WTC11 (cell line): ENCODE measurements at regions not wholly inside any gene's neighbourhood (a gene's known extent, or its start where the extent isn't known, plus 50 kb on each side); places are given as distances from the start of the nearest gene placed in this dataset.
A peak's percentile ranks its signal among the peaks of the same experiment; 100 is the strongest.

ENCODE experiments used
- ATAC-seq: fragments of 200-7000 bp; cut with Tn5 transposase; 2 replicates; pipeline ENCODE4 v1.10.0; 2021; ENCODE audit warnings: mild to moderate bottlenecking, moderate library complexity
- CTCF ChIA-PET: fragments of 300-600 bp; sonication (Branson Sonifier 250); formaldehyde crosslinking; loops from one replicate; lab custom pipeline; 2021; ENCODE audit warnings: antibody characterized with exemption; lab: Charles Lee
- POLR2A ChIA-PET: fragments of 350-600 bp; sonication (Branson Sonifier 250); formaldehyde crosslinking; loops from one replicate; lab custom pipeline; 2021; ENCODE audit warnings: antibody characterized with exemption; lab: Charles Lee
- DNase-seq: peaks from one replicate; pipeline ENCODE4 v3.0.0; 2021; ENCODE audit warnings: low spot score
- H3K27ac Mint-ChIP-seq: 2 replicates; pipeline ENCODE4 v1.8.0; 2021; ENCODE audit warnings: mixed read lengths
- H3K27me3 Mint-ChIP-seq: 2 replicates; pipeline ENCODE4 v1.8.0; 2021; ENCODE audit warnings: low read depth, mild to moderate bottlenecking, moderate library complexity, mixed read lengths
- H3K36me3 Mint-ChIP-seq: 2 replicates; pipeline ENCODE4 v1.8.0; 2021; ENCODE audit warnings: mixed read lengths
- H3K4me1 Mint-ChIP-seq: 2 replicates; pipeline ENCODE4 v1.8.0; 2022; ENCODE audit warnings: mixed read lengths
- H3K4me3 Mint-ChIP-seq: 2 replicates; pipeline ENCODE4 v1.8.0; 2021; ENCODE audit warnings: mild to moderate bottlenecking, moderate library complexity, mixed read lengths
- H3K9me3 Mint-ChIP-seq: 2 replicates; pipeline ENCODE4 v1.8.0; 2021; ENCODE audit warnings: mixed read lengths
- CBFB ChIP-seq: sonication (generic); formaldehyde crosslinking; IDR thresholded peaks from 2 replicates; pipeline ENCODE4 v1.8.1; 2022; ENCODE audit warnings: mild to moderate bottlenecking, low read depth, missing genetic modification reagents
- ELF4 ChIP-seq: sonication (generic); formaldehyde crosslinking; IDR thresholded peaks from 2 replicates; pipeline ENCODE4 v1.8.1; 2022; ENCODE audit warnings: low read depth, mild to moderate bottlenecking, moderate library complexity, missing genetic modification reagents
- ESRRA ChIP-seq: sonication (generic); formaldehyde crosslinking; IDR thresholded peaks from 2 replicates; pipeline ENCODE4 v1.8.1; 2022; ENCODE audit warnings: mild to moderate bottlenecking, missing genetic modification reagents, borderline replicate concordance
- GABPB1 ChIP-seq: sonication (generic); formaldehyde crosslinking; IDR thresholded peaks from 2 replicates; pipeline ENCODE4 v1.8.1; 2023; ENCODE audit warnings: mild to moderate bottlenecking, missing genetic modification reagents
- GRHL2 ChIP-seq: fragments of 250-450 bp; sonication (Bioruptor Pico); IDR thresholded peaks from 2 replicates; pipeline ENCODE4 v1.8.0; 2022; ENCODE audit warnings: mild to moderate bottlenecking, moderate library complexity; ENCODE audit not compliant: insufficient replicate concordance, severe bottlenecking
- JUN ChIP-seq: sonication (generic); formaldehyde crosslinking; IDR thresholded peaks from 2 replicates; pipeline ENCODE4 v1.8.0; 2023; ENCODE audit warnings: mild to moderate bottlenecking, missing genetic modification reagents
- NFE2L1 ChIP-seq: sonication (generic); formaldehyde crosslinking; IDR thresholded peaks from 2 replicates; pipeline ENCODE4 v1.8.1; 2023; ENCODE audit warnings: missing genetic modification reagents
- RELA ChIP-seq: sonication (generic); formaldehyde crosslinking; IDR thresholded peaks from 2 replicates; pipeline ENCODE4 v1.8.1; 2022; ENCODE audit warnings: missing genetic modification reagents, mild to moderate bottlenecking, borderline replicate concordance
- SMAD4 ChIP-seq: sonication (generic); formaldehyde crosslinking; IDR thresholded peaks from 2 replicates; pipeline ENCODE4 v1.8.0; 2022; ENCODE audit warnings: mild to moderate bottlenecking, missing genetic modification reagents
- TCF7 ChIP-seq: sonication (generic); formaldehyde crosslinking; IDR thresholded peaks from 2 replicates; pipeline ENCODE4 v1.8.0; 2022; ENCODE audit warnings: mild to moderate bottlenecking, low read depth, missing genetic modification reagents, moderate library complexity
- ZNF121 ChIP-seq: sonication (generic); formaldehyde crosslinking; IDR thresholded peaks from 2 replicates; pipeline ENCODE4 v1.8.0; 2023; ENCODE audit warnings: missing genetic modification reagents
- ZNF232 ChIP-seq: sonication (generic); formaldehyde crosslinking; IDR thresholded peaks from 2 replicates; pipeline ENCODE4 v1.8.0; 2022; ENCODE audit warnings: mild to moderate bottlenecking, missing genetic modification reagents
- TF ChIP-seq, protein P1 (sequence below): fragments of 250-450 bp; sonication (Bioruptor Pico); IDR thresholded peaks from 2 replicates; pipeline ENCODE4 v1.8.0; 2021; ENCODE audit warnings: mild to moderate bottlenecking
- TF ChIP-seq, protein P2 (sequence below): sonication (generic); formaldehyde crosslinking; IDR thresholded peaks from 2 replicates; pipeline ENCODE4 v1.8.1; 2023; ENCODE audit warnings: mild to moderate bottlenecking, missing genetic modification reagents
- TF ChIP-seq, protein P3 (sequence below): sonication (generic); formaldehyde crosslinking; IDR thresholded peaks from 2 replicates; pipeline ENCODE4 v1.8.0; 2023; ENCODE audit warnings: mild to moderate bottlenecking, missing genetic modification reagents
- TF ChIP-seq, protein P4 (sequence below): sonication (generic); formaldehyde crosslinking; IDR thresholded peaks from 2 replicates; pipeline ENCODE4 v1.8.0; 2022; ENCODE audit warnings: missing genetic modification reagents
- TF ChIP-seq, protein P5 (sequence below): sonication (generic); formaldehyde crosslinking; IDR thresholded peaks from 2 replicates; pipeline ENCODE4 v1.8.1; 2023; ENCODE audit warnings: mild to moderate bottlenecking, missing genetic modification reagents, borderline replicate concordance

DNA sequence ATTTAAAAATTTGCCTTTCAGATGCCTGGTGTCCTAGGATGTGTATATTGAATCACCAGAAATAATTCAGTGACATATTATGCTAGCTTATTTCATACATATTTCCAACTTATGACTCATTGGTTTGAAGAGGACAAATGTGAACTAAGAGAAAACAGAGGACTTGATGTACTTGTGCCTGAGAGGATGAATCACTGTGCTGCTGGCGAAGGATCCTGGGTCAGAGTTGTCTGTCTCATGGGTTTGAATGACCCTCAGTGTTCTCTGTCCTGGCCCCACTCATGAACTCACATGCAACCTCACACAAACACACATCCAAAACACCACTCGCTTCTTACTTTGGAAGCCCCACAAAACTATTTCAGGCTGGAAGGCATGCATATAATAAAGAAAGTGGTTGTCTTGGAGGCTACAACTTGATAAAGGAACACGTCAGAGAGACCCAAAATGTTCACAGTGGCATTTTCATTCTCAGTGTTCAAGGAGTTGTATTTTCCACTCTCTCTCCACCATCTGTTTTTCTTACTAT is 129.0 kb upstream of the SPRY2 start (continued):
- TF ChIP-seq ZNF232 (CRISPR knock-in tag) = no peak
- TF ChIP-seq, protein P1, sequence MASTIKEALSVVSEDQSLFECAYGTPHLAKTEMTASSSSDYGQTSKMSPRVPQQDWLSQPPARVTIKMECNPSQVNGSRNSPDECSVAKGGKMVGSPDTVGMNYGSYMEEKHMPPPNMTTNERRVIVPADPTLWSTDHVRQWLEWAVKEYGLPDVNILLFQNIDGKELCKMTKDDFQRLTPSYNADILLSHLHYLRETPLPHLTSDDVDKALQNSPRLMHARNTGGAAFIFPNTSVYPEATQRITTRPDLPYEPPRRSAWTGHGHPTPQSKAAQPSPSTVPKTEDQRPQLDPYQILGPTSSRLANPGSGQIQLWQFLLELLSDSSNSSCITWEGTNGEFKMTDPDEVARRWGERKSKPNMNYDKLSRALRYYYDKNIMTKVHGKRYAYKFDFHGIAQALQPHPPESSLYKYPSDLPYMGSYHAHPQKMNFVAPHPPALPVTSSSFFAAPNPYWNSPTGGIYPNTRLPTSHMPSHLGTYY = no peak
- TF ChIP-seq, protein P2, sequence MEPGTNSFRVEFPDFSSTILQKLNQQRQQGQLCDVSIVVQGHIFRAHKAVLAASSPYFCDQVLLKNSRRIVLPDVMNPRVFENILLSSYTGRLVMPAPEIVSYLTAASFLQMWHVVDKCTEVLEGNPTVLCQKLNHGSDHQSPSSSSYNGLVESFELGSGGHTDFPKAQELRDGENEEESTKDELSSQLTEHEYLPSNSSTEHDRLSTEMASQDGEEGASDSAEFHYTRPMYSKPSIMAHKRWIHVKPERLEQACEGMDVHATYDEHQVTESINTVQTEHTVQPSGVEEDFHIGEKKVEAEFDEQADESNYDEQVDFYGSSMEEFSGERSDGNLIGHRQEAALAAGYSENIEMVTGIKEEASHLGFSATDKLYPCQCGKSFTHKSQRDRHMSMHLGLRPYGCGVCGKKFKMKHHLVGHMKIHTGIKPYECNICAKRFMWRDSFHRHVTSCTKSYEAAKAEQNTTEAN = no peak
- TF ChIP-seq ELF4 = no peak
- no peak for TF ChIP-seq GRHL2 (CRISPR knock-in tag)
- TF ChIP-seq RELA (CRISPR knock-in tag) = no peak
- no peak for TF ChIP-seq ESRRA

DNA sequence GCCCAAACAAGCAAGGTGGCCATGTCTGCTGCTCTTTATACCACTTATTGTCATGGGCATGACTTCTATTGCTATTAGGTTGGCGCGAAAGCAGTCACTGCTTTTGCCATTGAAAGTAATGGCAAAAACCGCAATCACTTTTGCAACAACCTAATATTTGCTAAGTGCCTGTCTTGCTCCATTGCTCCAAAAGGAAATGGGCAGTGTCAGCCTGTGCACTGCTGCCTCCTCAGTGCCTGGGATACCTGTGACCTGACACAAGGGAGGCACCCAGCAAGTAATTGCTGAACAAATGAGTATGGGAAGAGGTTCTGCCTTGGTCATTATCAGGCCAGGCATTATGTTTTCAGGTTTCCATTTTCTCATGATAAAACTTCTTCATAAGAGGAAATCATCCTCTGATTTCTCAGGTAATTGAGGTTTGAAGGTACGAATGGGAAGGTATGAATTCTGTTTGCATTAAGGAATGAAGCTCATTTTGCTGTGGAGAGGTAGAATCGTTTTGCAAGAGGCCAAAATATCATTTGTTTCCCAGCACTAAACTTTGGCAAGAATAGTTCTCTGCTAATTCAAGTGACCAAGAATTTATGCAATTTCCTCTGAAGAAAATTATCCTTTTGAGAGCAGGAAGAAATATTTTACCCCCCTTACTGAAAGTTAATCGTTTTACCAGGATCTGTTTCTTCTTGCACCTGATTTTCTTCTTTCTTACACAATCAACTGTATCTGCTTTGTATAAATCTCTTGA is 128.4 kb upstream of the SPRY2 start:
- 0 out of 2 replicates have a peak, but pooled peaks have one; percentile 16 for ATAC-seq
- H3K36me3 Mint-ChIP-seq = no peaks in the 10 kb centered on the region
- no peaks in the 10 kb centered on the region for H3K27me3 Mint-ChIP-seq
- no peak for DNase-seq
- H3K9me3 Mint-ChIP-seq = peaks cover 6% of the 10 kb centered on the region; the same call in 1 of the 2 replicates
- H3K4me3 Mint-ChIP-seq = no peak overlapping the region
- H3K27ac Mint-ChIP-seq = no peak overlapping the region
- TF ChIP-seq, protein P3, sequence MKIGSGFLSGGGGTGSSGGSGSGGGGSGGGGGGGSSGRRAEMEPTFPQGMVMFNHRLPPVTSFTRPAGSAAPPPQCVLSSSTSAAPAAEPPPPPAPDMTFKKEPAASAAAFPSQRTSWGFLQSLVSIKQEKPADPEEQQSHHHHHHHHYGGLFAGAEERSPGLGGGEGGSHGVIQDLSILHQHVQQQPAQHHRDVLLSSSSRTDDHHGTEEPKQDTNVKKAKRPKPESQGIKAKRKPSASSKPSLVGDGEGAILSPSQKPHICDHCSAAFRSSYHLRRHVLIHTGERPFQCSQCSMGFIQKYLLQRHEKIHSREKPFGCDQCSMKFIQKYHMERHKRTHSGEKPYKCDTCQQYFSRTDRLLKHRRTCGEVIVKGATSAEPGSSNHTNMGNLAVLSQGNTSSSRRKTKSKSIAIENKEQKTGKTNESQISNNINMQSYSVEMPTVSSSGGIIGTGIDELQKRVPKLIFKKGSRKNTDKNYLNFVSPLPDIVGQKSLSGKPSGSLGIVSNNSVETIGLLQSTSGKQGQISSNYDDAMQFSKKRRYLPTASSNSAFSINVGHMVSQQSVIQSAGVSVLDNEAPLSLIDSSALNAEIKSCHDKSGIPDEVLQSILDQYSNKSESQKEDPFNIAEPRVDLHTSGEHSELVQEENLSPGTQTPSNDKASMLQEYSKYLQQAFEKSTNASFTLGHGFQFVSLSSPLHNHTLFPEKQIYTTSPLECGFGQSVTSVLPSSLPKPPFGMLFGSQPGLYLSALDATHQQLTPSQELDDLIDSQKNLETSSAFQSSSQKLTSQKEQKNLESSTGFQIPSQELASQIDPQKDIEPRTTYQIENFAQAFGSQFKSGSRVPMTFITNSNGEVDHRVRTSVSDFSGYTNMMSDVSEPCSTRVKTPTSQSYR (CRISPR knock-in tag) = no peak
- TF ChIP-seq SMAD4 (CRISPR knock-in tag) (no peak), NFE2L1 (no peak), GABPB1 (CRISPR knock-in tag) (no peak), JUN (CRISPR knock-in tag) (no peak), ELF4 (no peak), TCF7 (CRISPR knock-in tag) (no peak), CBFB (CRISPR knock-in tag) (no peak), ZNF121 (CRISPR knock-in tag) (no peak)
- TF ChIP-seq, protein P4, sequence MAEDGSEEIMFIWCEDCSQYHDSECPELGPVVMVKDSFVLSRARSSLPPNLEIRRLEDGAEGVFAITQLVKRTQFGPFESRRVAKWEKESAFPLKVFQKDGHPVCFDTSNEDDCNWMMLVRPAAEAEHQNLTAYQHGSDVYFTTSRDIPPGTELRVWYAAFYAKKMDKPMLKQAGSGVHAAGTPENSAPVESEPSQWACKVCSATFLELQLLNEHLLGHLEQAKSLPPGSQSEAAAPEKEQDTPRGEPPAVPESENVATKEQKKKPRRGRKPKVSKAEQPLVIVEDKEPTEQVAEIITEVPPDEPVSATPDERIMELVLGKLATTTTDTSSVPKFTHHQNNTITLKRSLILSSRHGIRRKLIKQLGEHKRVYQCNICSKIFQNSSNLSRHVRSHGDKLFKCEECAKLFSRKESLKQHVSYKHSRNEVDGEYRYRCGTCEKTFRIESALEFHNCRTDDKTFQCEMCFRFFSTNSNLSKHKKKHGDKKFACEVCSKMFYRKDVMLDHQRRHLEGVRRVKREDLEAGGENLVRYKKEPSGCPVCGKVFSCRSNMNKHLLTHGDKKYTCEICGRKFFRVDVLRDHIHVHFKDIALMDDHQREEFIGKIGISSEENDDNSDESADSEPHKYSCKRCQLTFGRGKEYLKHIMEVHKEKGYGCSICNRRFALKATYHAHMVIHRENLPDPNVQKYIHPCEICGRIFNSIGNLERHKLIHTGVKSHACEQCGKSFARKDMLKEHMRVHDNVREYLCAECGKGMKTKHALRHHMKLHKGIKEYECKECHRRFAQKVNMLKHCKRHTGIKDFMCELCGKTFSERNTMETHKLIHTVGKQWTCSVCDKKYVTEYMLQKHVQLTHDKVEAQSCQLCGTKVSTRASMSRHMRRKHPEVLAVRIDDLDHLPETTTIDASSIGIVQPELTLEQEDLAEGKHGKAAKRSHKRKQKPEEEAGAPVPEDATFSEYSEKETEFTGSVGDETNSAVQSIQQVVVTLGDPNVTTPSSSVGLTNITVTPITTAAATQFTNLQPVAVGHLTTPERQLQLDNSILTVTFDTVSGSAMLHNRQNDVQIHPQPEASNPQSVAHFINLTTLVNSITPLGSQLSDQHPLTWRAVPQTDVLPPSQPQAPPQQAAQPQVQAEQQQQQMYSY (CRISPR knock-in tag) = no peak
- TF ChIP-seq, protein P5, sequence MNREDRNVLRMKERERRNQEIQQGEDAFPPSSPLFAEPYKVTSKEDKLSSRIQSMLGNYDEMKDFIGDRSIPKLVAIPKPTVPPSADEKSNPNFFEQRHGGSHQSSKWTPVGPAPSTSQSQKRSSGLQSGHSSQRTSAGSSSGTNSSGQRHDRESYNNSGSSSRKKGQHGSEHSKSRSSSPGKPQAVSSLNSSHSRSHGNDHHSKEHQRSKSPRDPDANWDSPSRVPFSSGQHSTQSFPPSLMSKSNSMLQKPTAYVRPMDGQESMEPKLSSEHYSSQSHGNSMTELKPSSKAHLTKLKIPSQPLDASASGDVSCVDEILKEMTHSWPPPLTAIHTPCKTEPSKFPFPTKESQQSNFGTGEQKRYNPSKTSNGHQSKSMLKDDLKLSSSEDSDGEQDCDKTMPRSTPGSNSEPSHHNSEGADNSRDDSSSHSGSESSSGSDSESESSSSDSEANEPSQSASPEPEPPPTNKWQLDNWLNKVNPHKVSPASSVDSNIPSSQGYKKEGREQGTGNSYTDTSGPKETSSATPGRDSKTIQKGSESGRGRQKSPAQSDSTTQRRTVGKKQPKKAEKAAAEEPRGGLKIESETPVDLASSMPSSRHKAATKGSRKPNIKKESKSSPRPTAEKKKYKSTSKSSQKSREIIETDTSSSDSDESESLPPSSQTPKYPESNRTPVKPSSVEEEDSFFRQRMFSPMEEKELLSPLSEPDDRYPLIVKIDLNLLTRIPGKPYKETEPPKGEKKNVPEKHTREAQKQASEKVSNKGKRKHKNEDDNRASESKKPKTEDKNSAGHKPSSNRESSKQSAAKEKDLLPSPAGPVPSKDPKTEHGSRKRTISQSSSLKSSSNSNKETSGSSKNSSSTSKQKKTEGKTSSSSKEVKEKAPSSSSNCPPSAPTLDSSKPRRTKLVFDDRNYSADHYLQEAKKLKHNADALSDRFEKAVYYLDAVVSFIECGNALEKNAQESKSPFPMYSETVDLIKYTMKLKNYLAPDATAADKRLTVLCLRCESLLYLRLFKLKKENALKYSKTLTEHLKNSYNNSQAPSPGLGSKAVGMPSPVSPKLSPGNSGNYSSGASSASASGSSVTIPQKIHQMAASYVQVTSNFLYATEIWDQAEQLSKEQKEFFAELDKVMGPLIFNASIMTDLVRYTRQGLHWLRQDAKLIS (CRISPR knock-in tag) = no peak
- CTCF ChIA-PET = no interaction called here
- POLR2A ChIA-PET = no interaction called here
- H3K4me1 Mint-ChIP-seq = no peaks in the 10 kb centered on the region
